DOHH2 (cell line): ENCODE measurements at regions not wholly inside any gene's neighbourhood (a gene's known extent, or its start where the extent isn't known, plus 50 kb on each side); places are given as distances from the start of the nearest gene placed in this dataset.

Experiments
- H3F3A ChIP-seq: fragments of 200-600 bp; sonication (generic), shearing (Covaris generic); 2 replicates; pipeline ENCODE4 v1.6.0; 2016; ENCODE audit warnings: antibody characterized with exemption, mild to moderate bottlenecking; ENCODE audit not compliant: control insufficient read depth, insufficient read depth
- H3K27ac ChIP-seq: fragments of 200-600 bp; sonication (generic); 2 replicates; pipeline ENCODE4 v1.5.1; 2014; ENCODE audit warnings: low read depth, mild to moderate bottlenecking, low read length, moderate library complexity
- H3K27me3 ChIP-seq: fragments of 200-600 bp; sonication (generic); 2 replicates; pipeline ENCODE4 v1.6.1; 2014; ENCODE audit warnings: mild to moderate bottlenecking, low read length, mixed read lengths; ENCODE audit not compliant: control insufficient read depth
- H3K36me3 ChIP-seq: fragments of 200-600 bp; sonication (generic); 2 replicates; pipeline ENCODE4 v1.6.1; 2014; ENCODE audit warnings: mild to moderate bottlenecking, low read length, moderate library complexity, mixed read lengths; ENCODE audit not compliant: control insufficient read depth
- H3K4me1 ChIP-seq: fragments of 200-600 bp; sonication (generic); 2 replicates; pipeline ENCODE4 v1.6.1; 2014; ENCODE audit warnings: mild to moderate bottlenecking, low read length, mixed read lengths; ENCODE audit not compliant: control insufficient read depth
- H3K4me2 ChIP-seq: fragments of 200-600 bp; sonication (generic); 2 replicates; pipeline ENCODE4 v1.6.0; 2014; ENCODE audit warnings: mild to moderate bottlenecking, low read length, moderate library complexity
- H3K4me3 ChIP-seq: fragments of 200-600 bp; sonication (generic); 2 replicates; pipeline ENCODE4 v1.5.1; 2014; ENCODE audit warnings: mild to moderate bottlenecking, low read length, mixed read lengths
- H3K79me2 ChIP-seq: fragments of 200-600 bp; sonication (generic); 2 replicates; pipeline ENCODE4 v1.6.1; 2014; ENCODE audit warnings: mild to moderate bottlenecking, low read length, mixed read lengths; ENCODE audit not compliant: control insufficient read depth
- H3K9me2 ChIP-seq: fragments of 200-600 bp; sonication (generic); replicated peaks from 2 replicates; pipeline ENCODE4 v1.6.1; 2014; ENCODE audit warnings: mild to moderate bottlenecking, low read length, mixed read lengths; ENCODE audit not compliant: control insufficient read depth
- H3K9me3 ChIP-seq: fragments of 200-600 bp; sonication (generic); 2 replicates; pipeline ENCODE4 v1.6.1; 2014; ENCODE audit warnings: antibody characterized with exemption, low read length, mixed read lengths; ENCODE audit not compliant: control insufficient read depth, insufficient read depth
- H4K20me1 ChIP-seq: fragments of 200-600 bp; sonication (generic); 2 replicates; pipeline ENCODE4 v1.6.0; 2014; ENCODE audit warnings: low read depth, mild to moderate bottlenecking, antibody characterized with exemption, low read length, moderate library complexity; ENCODE audit not compliant: control insufficient read depth, insufficient read depth
- CTCF ChIP-seq: fragments of 200-600 bp; sonication (generic); IDR thresholded peaks from one replicate; pipeline ENCODE4 v1.5.1; 2014; ENCODE audit warnings: antibody characterized with exemption, mild to moderate bottlenecking, low read depth, low read length; ENCODE audit not compliant: poor library complexity, severe bottlenecking
- EZH2phosphoT487 ChIP-seq: fragments of 200-600 bp; sonication (generic); IDR thresholded peaks from 2 replicates; pipeline ENCODE4 v1.6.1; 2017; ENCODE audit warnings: borderline replicate concordance, mild to moderate bottlenecking, antibody characterized with exemption, low read length, moderate library complexity, mixed read lengths

- no peak overlapping the region for H3K4me2 ChIP-seq
- H3K27me3 ChIP-seq = no peaks in the 10 kb centered on the region
- H3F3A ChIP-seq = no peaks in the 10 kb centered on the region
- H3K9me2 ChIP-seq = no peaks in the 10 kb centered on the region
- H3K9me3 ChIP-seq = no peaks in the 10 kb centered on the region
- H3K79me2 ChIP-seq = no peaks in the 10 kb centered on the region
- H3K36me3 ChIP-seq = no peaks in the 10 kb centered on the region
- H3K27ac ChIP-seq = no peak overlapping the region
- H3K4me3 ChIP-seq = no peak overlapping the region
- no peaks in the 10 kb centered on the region for H3K4me1 ChIP-seq
- no peaks in the 10 kb centered on the region for H4K20me1 ChIP-seq
- no peak for TF ChIP-seq CTCF
- TF ChIP-seq EZH2phosphoT487 = no peak
Measured at GRCh38 chr3:139227165-139227564, 116.7 kb upstream of the MRPS22 start.

- Histone ChIP-seq H3K36me3 (no peaks in the 10 kb centered on the region), H3K27ac (no peak overlapping the region), H4K20me1 (no peaks in the 10 kb centered on the region), H3K9me2 (no peaks in the 10 kb centered on the region), H3K79me2 (no peaks in the 10 kb centered on the region), H3K9me3 (no peaks in the 10 kb centered on the region), H3K4me2 (no peak overlapping the region), H3K4me1 (no peaks in the 10 kb centered on the region), H3F3A (no peaks in the 10 kb centered on the region), H3K4me3 (no peak overlapping the region), H3K27me3 (no peaks in the 10 kb centered on the region)
- TF ChIP-seq CTCF (no peak), EZH2phosphoT487 (no peak)
Measured at GRCh38 chr3:139227827-139228226, 116.0 kb upstream of the MRPS22 start.

- H3K4me2 ChIP-seq = no peak overlapping the region
- no peaks in the 10 kb centered on the region for H3F3A ChIP-seq
- H3K36me3 ChIP-seq = no peaks in the 10 kb centered on the region
- H3K27me3 ChIP-seq = no peaks in the 10 kb centered on the region
- no peak overlapping the region for H3K4me3 ChIP-seq
- no peaks in the 10 kb centered on the region for H3K9me2 ChIP-seq
- no peaks in the 10 kb centered on the region for H3K9me3 ChIP-seq
- no peaks in the 10 kb centered on the region for H3K79me2 ChIP-seq
- no peak overlapping the region for H3K27ac ChIP-seq
- no peaks in the 10 kb centered on the region for H3K4me1 ChIP-seq
- H4K20me1 ChIP-seq = no peaks in the 10 kb centered on the region
- no peak for TF ChIP-seq CTCF
- TF ChIP-seq EZH2phosphoT487 = no peak
Measured at GRCh38 chr3:139230391-139230790, 113.4 kb upstream of the MRPS22 start.
